Coronary artery (tissue), 2 donors: ENCODE measurements at regions not wholly inside any gene's neighbourhood (a gene's known extent, or its start where the extent isn't known, plus 50 kb on each side); places are given as distances from the start of the nearest gene placed in this dataset.

ENCODE experiments used
- DNase-seq: peaks from one replicate; pipeline ENCODE4 v3.0.0-alpha.2; 2017; ENCODE audit warnings: low spot score
- H3K27ac ChIP-seq, 2 donors: fragments of 200-600 bp; sonication (generic); one replicate each; pipeline ENCODE4 v1.5.1; 2016 to 2019
- H3K4me3 ChIP-seq: fragments of 200-600 bp; sonication (generic); 2 replicates; pipeline ENCODE4 v1.5.1; 2016; ENCODE audit warnings: mild to moderate bottlenecking, moderate library complexity
- CTCF ChIP-seq: fragments of 200-600 bp; sonication (generic); IDR thresholded peaks from one replicate; pipeline ENCODE4 v1.5.1; 2019; ENCODE audit warnings: antibody characterized with exemption

- no peak overlapping the region for H3K27ac ChIP-seq
- no peak overlapping the region for H3K4me3 ChIP-seq
- no peak for DNase-seq
- no peak for TF ChIP-seq CTCF
Observed at GRCh38 chr3:135310317-135310716, 515.3 kb downstream of the EPHB1 start.

GRCh38 chr3:135311699-135312098 is 516.6 kb downstream of the EPHB1 start:
- TF ChIP-seq CTCF = no peak
- DNase-seq = no peak
- no peak overlapping the region for H3K27ac ChIP-seq
- no peak overlapping the region for H3K4me3 ChIP-seq

GRCh38 chr3:135314237-135314636 is 519.2 kb downstream of the EPHB1 start:
- TF ChIP-seq CTCF = no peak
- DNase-seq = no peak
- H3K27ac ChIP-seq = no peak overlapping the region

GRCh38 chr3:135324301-135324700 is 529.2 kb downstream of the EPHB1 start:
- no peak for DNase-seq
- H3K27ac ChIP-seq = no peak overlapping the region
- no peak overlapping the region for H3K4me3 ChIP-seq
- no peak for TF ChIP-seq CTCF

More at GRCh38 chr3:135314237-135314636, 519.2 kb downstream of the EPHB1 start:
- no peak overlapping the region for H3K4me3 ChIP-seq

- no peak for TF ChIP-seq CTCF
- H3K4me3 ChIP-seq = no peak overlapping the region
- no peak for DNase-seq
- no peak overlapping the region for H3K27ac ChIP-seq
Observed at GRCh38 chr3:135325096-135325495, 530.0 kb downstream of the EPHB1 start.

GRCh38 chr3:135325726-135326235 is 530.7 kb downstream of the EPHB1 start:
- no peak for TF ChIP-seq CTCF
- no peak overlapping the region for H3K4me3 ChIP-seq
- DNase-seq = no peak
- no peak overlapping the region for H3K27ac ChIP-seq

GRCh38 chr3:135326851-135327250 is 531.8 kb downstream of the EPHB1 start:
- no peak for DNase-seq
- H3K27ac ChIP-seq = no peak overlapping the region
- no peak for TF ChIP-seq CTCF
- no peak overlapping the region for H3K4me3 ChIP-seq
